Kidney glomerular epithelial cell (primary cell): ENCODE measurements at regions not wholly inside any gene's neighbourhood (a gene's known extent, or its start where the extent isn't known, plus 50 kb on each side); places are given as distances from the start of the nearest gene placed in this dataset.
"Not testable (repeated sequence)": the region's sequence is repeated elsewhere in the genome, so short reads cannot be mapped to it uniquely, and the experiment has no call there.

Experiments
- DNase-seq: peaks from one replicate; lab custom pipeline; 2025; lab: John Stamatoyannopoulos, UW

GRCh38 chr4:11701966-11702725 lies 273.5 kb upstream of the HS3ST1 start:
- no peak for DNase-seq

GRCh38 chr4:11700751-11701226 lies 272.1 kb upstream of the HS3ST1 start:
- no peak for DNase-seq

- DNase-seq = peak; percentile 41
Measured at GRCh38 chr4:11698846-11699590, 270.3 kb upstream of the HS3ST1 start.

- no peak for DNase-seq
Measured at GRCh38 chr4:11698033-11698432, 269.3 kb upstream of the HS3ST1 start.

- no peak for DNase-seq
Measured at GRCh38 chr4:11693693-11694092, 265.0 kb upstream of the HS3ST1 start.

- no peak for DNase-seq
Measured at GRCh38 chr4:11691236-11691635, 262.5 kb upstream of the HS3ST1 start.

- no peak for DNase-seq
Measured at GRCh38 chr4:11687727-11688126, 259.0 kb upstream of the HS3ST1 start.

- DNase-seq = no peak
Measured at GRCh38 chr4:11685481-11685880, 256.8 kb upstream of the HS3ST1 start.

GRCh38 chr4:11675051-11675800 lies 246.5 kb upstream of the HS3ST1 start:
- no peak for DNase-seq

- DNase-seq = no peak
Measured at GRCh38 chr4:11670304-11670703, 241.6 kb upstream of the HS3ST1 start.

GRCh38 chr4:11669156-11669555 lies 240.5 kb upstream of the HS3ST1 start:
- peak; percentile 13 for DNase-seq

- no peak for DNase-seq
Measured at GRCh38 chr4:11663114-11663513, 234.4 kb upstream of the HS3ST1 start.

GRCh38 chr4:11650801-11651596 lies 222.3 kb upstream of the HS3ST1 start:
- peak; percentile 62 for DNase-seq

- DNase-seq = no peak
Measured at GRCh38 chr4:11647433-11647832, 218.7 kb upstream of the HS3ST1 start.

GRCh38 chr4:11643081-11643480 lies 214.4 kb upstream of the HS3ST1 start:
- not testable (repeated sequence) for DNase-seq

- no peak for DNase-seq
Measured at GRCh38 chr4:11640584-11640983, 211.9 kb upstream of the HS3ST1 start.

GRCh38 chr4:11636551-11636950 lies 207.9 kb upstream of the HS3ST1 start:
- no peak for DNase-seq

- peak; percentile 29 for DNase-seq
Measured at GRCh38 chr4:11636031-11636430, 207.3 kb upstream of the HS3ST1 start.

- DNase-seq = peak; percentile 90
Measured at GRCh38 chr4:11635342-11635741, 206.6 kb upstream of the HS3ST1 start.

- no peak for DNase-seq
Measured at GRCh38 chr4:11634283-11634682, 205.6 kb upstream of the HS3ST1 start.

- no peak for DNase-seq
Measured at GRCh38 chr4:11633430-11633829, 204.7 kb upstream of the HS3ST1 start.

- DNase-seq = no peak
Measured at GRCh38 chr4:11632483-11632882, 203.8 kb upstream of the HS3ST1 start.
